ENCODE measurements at regions not wholly inside any gene's neighbourhood (a gene's known extent, or its start where the extent isn't known, plus 50 kb on each side); places are given as distances from the start of the nearest gene placed in this dataset.

DNA sequence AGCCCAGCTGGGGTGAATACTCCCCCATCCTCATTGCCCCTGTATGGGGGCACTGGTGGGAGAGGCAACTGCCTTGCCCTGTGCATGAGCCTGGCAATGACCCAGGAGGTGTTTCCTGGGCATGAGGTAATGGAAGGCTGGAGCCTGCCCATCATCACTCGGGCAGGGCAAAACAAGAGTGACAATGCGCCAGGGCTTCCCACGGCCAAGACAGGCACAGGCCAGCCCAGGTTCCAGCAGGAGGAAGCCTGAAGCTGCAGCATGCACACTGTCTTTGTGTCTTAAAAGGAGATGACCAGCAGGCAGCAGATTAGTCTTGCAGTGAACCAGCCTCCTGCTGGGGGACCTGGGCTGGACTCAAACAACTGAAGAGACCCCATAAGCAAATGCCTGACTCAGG, 92.2 kb upstream of the SMIM23 start:
- Mint-ChIP-seq H3K27ac (no peak overlapping the region), H3K27me3 (no peaks in the 10 kb centered on the region), H3K9me3 (no peaks in the 10 kb centered on the region), H3K4me1 (no peaks in the 10 kb centered on the region), H3K36me3 (ENCODE audit: low read depth) (no peaks in the 10 kb centered on the region), H3K4me3 (no peak overlapping the region)
- TF ChIP-seq, protein P1, sequence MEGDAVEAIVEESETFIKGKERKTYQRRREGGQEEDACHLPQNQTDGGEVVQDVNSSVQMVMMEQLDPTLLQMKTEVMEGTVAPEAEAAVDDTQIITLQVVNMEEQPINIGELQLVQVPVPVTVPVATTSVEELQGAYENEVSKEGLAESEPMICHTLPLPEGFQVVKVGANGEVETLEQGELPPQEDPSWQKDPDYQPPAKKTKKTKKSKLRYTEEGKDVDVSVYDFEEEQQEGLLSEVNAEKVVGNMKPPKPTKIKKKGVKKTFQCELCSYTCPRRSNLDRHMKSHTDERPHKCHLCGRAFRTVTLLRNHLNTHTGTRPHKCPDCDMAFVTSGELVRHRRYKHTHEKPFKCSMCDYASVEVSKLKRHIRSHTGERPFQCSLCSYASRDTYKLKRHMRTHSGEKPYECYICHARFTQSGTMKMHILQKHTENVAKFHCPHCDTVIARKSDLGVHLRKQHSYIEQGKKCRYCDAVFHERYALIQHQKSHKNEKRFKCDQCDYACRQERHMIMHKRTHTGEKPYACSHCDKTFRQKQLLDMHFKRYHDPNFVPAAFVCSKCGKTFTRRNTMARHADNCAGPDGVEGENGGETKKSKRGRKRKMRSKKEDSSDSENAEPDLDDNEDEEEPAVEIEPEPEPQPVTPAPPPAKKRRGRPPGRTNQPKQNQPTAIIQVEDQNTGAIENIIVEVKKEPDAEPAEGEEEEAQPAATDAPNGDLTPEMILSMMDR (IDR thresholded peaks at IDR 0.05), result no peak
- DNase-seq (no peak), ATAC-seq (ENCODE audit: low read depth) (no peak)
- intact Hi-C loops (cut with micrococcal nuclease), result no loop called here
- ChIA-PET POLR2A (no interaction called here), CTCF (no interaction called here)

DNA sequence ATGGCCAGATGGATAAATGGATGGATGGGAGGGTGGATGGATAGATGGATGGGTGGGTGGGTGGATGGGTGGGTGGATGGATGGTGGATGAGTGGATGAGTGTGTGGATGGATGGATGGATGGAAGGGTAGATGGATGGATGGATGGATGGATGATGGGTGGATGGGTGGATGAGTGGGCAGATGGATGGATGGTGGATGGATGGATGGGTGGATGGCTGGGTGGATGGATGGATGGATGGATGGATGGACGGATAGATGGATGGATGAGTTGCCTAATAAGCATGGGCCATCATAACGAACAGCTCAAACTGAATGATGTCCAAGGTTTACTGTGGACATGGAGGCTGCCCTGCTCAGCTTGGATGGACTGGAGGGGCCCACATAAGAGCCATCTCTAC, 89.8 kb upstream of the SMIM23 start:
- ATAC-seq (ENCODE audit: low read depth), result no peak
- no peaks in the 10 kb centered on the region for H3K9me3 Mint-ChIP-seq
- no peak overlapping the region for H3K27ac Mint-ChIP-seq
- H3K4me3 Mint-ChIP-seq, result no peak overlapping the region
- H3K36me3 Mint-ChIP-seq (ENCODE audit: low read depth), result no peaks in the 10 kb centered on the region
- TF ChIP-seq, protein P1 (IDR thresholded peaks at IDR 0.05), result no peak
- H3K27me3 Mint-ChIP-seq, result no peaks in the 10 kb centered on the region
- no peak for DNase-seq
- no peaks in the 10 kb centered on the region for H3K4me1 Mint-ChIP-seq
- ChIA-PET POLR2A (no interaction called here), CTCF (no interaction called here)
- intact Hi-C loops (cut with micrococcal nuclease), result no loop called here

DNA sequence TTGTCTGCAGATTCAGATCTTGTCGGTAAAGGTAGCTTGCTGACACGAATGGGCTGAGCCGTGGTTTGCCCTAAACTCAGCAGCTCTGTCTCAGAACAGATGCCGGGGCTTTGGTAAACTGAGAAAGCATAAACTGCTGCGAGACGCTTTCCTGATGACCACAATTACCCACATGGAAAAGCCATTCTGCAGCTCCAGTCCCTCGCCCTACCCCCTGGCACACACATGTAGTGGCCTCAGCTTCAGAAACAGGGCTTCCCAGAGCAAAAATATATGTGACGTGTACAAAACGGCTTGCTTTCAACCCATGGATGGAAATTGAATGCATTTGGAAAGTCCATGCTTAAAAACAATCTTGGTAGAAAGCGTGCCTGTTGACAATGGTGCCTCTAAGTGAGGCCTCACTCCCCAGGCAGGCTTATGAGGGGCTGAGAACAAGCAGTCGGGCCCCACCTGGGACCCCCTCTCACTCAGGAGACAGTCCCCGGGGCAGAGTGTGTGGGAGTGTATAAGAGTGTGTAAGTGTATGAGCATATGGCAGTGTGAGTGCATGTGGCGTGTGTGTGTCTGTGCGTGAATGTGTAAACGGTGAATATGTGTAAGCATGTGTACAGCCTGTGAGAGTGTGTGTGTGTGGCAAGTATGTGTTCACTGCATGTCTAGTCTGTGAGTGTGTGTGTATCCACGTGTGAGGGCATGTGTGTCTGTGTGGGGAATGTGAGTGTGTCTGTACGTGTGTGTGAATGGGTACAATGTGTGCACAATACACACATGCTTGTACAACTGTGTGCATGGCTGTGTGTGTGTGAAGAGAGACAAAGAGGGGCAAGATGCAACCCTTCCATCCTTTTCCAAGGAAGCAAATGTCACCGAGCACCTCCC, 88.2 kb upstream of the SMIM23 start:
- TF ChIP-seq, protein P1 (IDR thresholded peaks at IDR 0.05), result no peak
- POLR2A ChIA-PET, result no interaction called here
- H3K27ac Mint-ChIP-seq, result no peak overlapping the region
- no peaks in the 10 kb centered on the region for H3K36me3 Mint-ChIP-seq (ENCODE audit: low read depth)
- H3K27me3 Mint-ChIP-seq, result no peaks in the 10 kb centered on the region
- DNase-seq, result no peak
- no peaks in the 10 kb centered on the region for H3K4me1 Mint-ChIP-seq
- H3K4me3 Mint-ChIP-seq, result no peak overlapping the region
- intact Hi-C loops (cut with micrococcal nuclease), result no loop called here
- CTCF ChIA-PET, result no interaction called here
- H3K9me3 Mint-ChIP-seq, result no peaks in the 10 kb centered on the region
- ATAC-seq (ENCODE audit: low read depth), result no peak

DNA sequence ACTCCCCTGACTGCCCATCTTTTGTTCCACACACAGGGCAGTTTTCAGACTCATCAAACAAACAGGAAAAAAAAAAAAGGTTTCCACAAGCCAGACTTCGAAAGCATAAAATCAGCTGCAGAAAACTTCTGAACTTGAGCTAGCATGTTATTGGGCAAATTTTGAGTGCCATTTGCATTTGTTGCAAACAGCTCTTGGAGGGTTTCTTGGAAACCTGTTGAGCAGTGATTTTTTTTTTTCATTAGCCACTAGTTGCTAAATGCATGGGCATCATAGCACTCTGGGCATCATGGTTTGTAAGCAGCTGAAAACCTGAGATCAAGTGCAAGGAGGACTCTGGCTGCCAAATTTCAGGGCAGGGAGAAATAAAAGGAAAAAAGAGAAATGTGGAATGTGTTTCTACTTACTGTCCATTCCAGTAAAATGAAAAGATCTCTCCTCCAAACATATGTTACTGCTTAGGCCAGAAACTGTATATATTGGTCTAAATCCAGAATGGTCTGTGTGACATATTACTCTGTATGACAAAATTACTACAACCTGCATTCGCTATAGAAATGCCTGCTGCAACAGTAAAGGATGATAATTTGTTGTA, 85.2 kb upstream of the SMIM23 start:
- intact Hi-C loops (cut with micrococcal nuclease), result no loop called here
- Mint-ChIP-seq H3K9me3 (no peaks in the 10 kb centered on the region), H3K27me3 (no peaks in the 10 kb centered on the region), H3K4me1 (no peaks in the 10 kb centered on the region), H3K4me3 (no peak overlapping the region), H3K27ac (no peak overlapping the region), H3K36me3 (ENCODE audit: low read depth) (no peaks in the 10 kb centered on the region)
- POLR2A ChIA-PET, result no interaction called here
- ATAC-seq (ENCODE audit: low read depth) (no peak), DNase-seq (no peak)
- TF ChIP-seq, protein P1 (IDR thresholded peaks at IDR 0.05), result no peak
- CTCF ChIA-PET, result no interaction called here

DNA sequence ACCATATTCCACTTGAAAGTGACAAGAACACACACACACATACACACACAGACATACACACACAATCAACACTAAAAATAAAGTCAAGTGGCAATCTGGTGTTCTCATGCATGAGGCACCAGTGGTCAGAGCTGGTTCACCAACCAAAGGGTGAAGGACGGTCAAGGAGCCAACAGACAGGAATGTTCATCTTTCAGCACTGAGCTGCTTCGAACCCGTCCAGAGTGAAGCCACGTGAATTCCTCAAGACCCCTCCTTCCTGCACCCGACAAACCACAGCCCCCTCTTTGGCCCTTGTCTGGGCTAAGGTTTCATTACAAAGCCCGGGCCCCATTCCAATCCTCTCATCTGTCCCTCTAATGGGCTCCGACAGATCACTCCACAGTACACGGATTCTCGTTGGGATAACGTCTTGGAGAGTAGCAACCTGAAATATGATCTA, 84.5 kb upstream of the SMIM23 start:
- Mint-ChIP-seq H3K9me3 (no peaks in the 10 kb centered on the region), H3K27ac (no peak overlapping the region), H3K4me1 (no peaks in the 10 kb centered on the region), H3K27me3 (no peaks in the 10 kb centered on the region), H3K36me3 (ENCODE audit: low read depth) (no peaks in the 10 kb centered on the region), H3K4me3 (no peak overlapping the region)
- ChIA-PET POLR2A (no interaction called here), CTCF (no interaction called here)
- ATAC-seq (ENCODE audit: low read depth), result no peak
- TF ChIP-seq, protein P1 (IDR thresholded peaks at IDR 0.05), result no peak
- intact Hi-C loops (cut with micrococcal nuclease), result no loop called here
- no peak for DNase-seq

Measured in activated B cell treated with CpG ODN at 0.5 μM for 24 hours (primary cell).